GM12892 (cell line): ENCODE measurements at regions not wholly inside any gene's neighbourhood (a gene's known extent, or its start where the extent isn't known, plus 50 kb on each side); places are given as distances from the start of the nearest gene placed in this dataset.

Experiments
- POLR2A ChIP-seq: IDR thresholded peaks from 2 replicates; pipeline ENCODE4 v1.6.1; 2011; ENCODE audit warnings: low read depth, low read length, control low read depth
- POLR2AphosphoS5 ChIP-seq: IDR thresholded peaks from 2 replicates; pipeline ENCODE4 v1.6.1; 2011; ENCODE audit warnings: low read depth, low read length, control low read depth
- TAF1 ChIP-seq: IDR thresholded peaks from 2 replicates; pipeline ENCODE4 v1.6.1; 2011; ENCODE audit warnings: low read depth, mild to moderate bottlenecking, control low read depth, low read length, borderline replicate concordance

- TF ChIP-seq POLR2AphosphoS5 = no peak
- no peak for TF ChIP-seq POLR2A
- TF ChIP-seq TAF1 = no peak
Measured at GRCh38 chr18:68459968-68460367, 254.9 kb downstream of the TMX3 start.
